DND-41 (cell line): ENCODE measurements at regions not wholly inside any gene's neighbourhood (a gene's known extent, or its start where the extent isn't known, plus 50 kb on each side); places are given as distances from the start of the nearest gene placed in this dataset.

Experiments used
- ATAC-seq: fragments of 200-7000 bp; cut with Tn5 transposase; 3 replicates; pipeline ENCODE4 v1.9.1; 2021; ENCODE audit warnings: low read depth; ENCODE audit not compliant: insufficient read depth
- DNase-seq: peaks from one replicate; pipeline ENCODE4 v3.0.0-alpha.2; 2020
- H2AFZ ChIP-seq: 2 replicates; pipeline ENCODE4 v1.6.0; 2012; ENCODE audit warnings: low read depth, low read length
- H3K27ac ChIP-seq: 2 replicates; pipeline ENCODE4 v1.5.1; 2012; ENCODE audit warnings: low read length, inconsistent platforms
- H3K27me3 ChIP-seq: fragments of 200-600 bp; sonication (generic); 2 replicates; pipeline ENCODE4 v1.6.0; 2012; ENCODE audit warnings: low read length, mild to moderate bottlenecking, inconsistent platforms; ENCODE audit not compliant: insufficient read depth, poor library complexity
- H3K36me3 ChIP-seq: 2 replicates; pipeline ENCODE4 v1.5.1; 2012; ENCODE audit warnings: low read length, inconsistent platforms; ENCODE audit not compliant: insufficient read depth
- H3K4me1 ChIP-seq: 2 replicates; pipeline ENCODE4 v1.5.1; 2012; ENCODE audit warnings: mild to moderate bottlenecking, low read length; ENCODE audit not compliant: insufficient read depth
- H3K4me2 ChIP-seq: 2 replicates; pipeline ENCODE4 v1.6.0; 2012; ENCODE audit warnings: mild to moderate bottlenecking, moderate library complexity, low read length, inconsistent platforms; ENCODE audit not compliant: insufficient read depth
- H3K4me3 ChIP-seq, 2 experiments: fragments of 200-600 bp in 1 of 2; shearing (Covaris generic) in 1 of 2; 2 replicates each; pipeline ENCODE4 v1.5.1; 2012 to 2016; ENCODE audit warnings: inconsistent platforms in 2 of 2, low read length in 2 of 2, mild to moderate bottlenecking in 2 of 2, low read depth in 1 of 2, moderate library complexity in 1 of 2
- H3K79me2 ChIP-seq: 2 replicates; pipeline ENCODE4 v1.6.0; 2012; ENCODE audit warnings: low read length, inconsistent platforms; ENCODE audit not compliant: insufficient read depth
- H3K9ac ChIP-seq: 2 replicates; pipeline ENCODE4 v1.6.0; 2012; ENCODE audit warnings: low read depth, mild to moderate bottlenecking, inconsistent platforms, low read length, moderate library complexity
- H3K9me3 ChIP-seq: 2 replicates; pipeline ENCODE4 v1.5.1; 2012; ENCODE audit warnings: low read length, moderate library complexity, mild to moderate bottlenecking, inconsistent platforms; ENCODE audit not compliant: insufficient read depth, severe bottlenecking
- H4K20me1 ChIP-seq: 2 replicates; pipeline ENCODE4 v1.6.0; 2012; ENCODE audit warnings: low read length; ENCODE audit not compliant: insufficient read depth
- EZH2 ChIP-seq: IDR thresholded peaks from 3 replicates; pipeline ENCODE4 v1.6.1; 2012; ENCODE audit warnings: borderline replicate concordance, low read depth, mild to moderate bottlenecking, moderate library complexity, low read length, inconsistent platforms; ENCODE audit not compliant: severe bottlenecking
- TF ChIP-seq, protein P1 (sequence below): IDR thresholded peaks from 2 replicates; pipeline ENCODE4 v1.5.1; 2012; ENCODE audit warnings: borderline replicate concordance, low read length, moderate library complexity, mild to moderate bottlenecking; ENCODE audit not compliant: poor library complexity, severe bottlenecking; ENCODE audit errors: extremely low read depth

DNA sequence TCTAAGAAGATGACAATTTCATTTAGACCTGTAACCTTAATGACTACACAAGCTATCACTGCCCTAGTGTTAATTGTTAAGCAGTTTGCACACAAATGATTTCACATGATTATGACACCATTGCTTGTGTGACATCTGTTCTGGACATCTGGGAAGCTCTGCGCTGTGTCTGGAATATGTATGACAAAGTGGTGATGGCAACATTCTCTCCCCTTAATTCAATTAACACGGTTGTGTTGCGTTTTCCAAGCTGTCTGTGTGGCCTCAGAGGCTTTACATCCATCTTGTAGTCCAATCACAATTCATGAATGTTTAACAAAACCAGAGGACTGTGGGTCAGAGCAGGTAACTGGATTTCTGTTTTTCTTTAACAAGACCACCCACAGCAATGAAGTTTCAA, 204.4 kb downstream of the COG6 start:
- no peaks in the 10 kb centered on the region for H3K79me2 ChIP-seq
- H3K4me1 ChIP-seq: no peaks in the 10 kb centered on the region
- H3K27me3 ChIP-seq: no peaks in the 10 kb centered on the region
- H3K9me3 ChIP-seq: no peaks in the 10 kb centered on the region
- DNase-seq (no peak), ATAC-seq (no peak)
- no peaks in the 10 kb centered on the region for H4K20me1 ChIP-seq
- TF ChIP-seq, protein P1, sequence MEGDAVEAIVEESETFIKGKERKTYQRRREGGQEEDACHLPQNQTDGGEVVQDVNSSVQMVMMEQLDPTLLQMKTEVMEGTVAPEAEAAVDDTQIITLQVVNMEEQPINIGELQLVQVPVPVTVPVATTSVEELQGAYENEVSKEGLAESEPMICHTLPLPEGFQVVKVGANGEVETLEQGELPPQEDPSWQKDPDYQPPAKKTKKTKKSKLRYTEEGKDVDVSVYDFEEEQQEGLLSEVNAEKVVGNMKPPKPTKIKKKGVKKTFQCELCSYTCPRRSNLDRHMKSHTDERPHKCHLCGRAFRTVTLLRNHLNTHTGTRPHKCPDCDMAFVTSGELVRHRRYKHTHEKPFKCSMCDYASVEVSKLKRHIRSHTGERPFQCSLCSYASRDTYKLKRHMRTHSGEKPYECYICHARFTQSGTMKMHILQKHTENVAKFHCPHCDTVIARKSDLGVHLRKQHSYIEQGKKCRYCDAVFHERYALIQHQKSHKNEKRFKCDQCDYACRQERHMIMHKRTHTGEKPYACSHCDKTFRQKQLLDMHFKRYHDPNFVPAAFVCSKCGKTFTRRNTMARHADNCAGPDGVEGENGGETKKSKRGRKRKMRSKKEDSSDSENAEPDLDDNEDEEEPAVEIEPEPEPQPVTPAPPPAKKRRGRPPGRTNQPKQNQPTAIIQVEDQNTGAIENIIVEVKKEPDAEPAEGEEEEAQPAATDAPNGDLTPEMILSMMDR: no peak
- no peak for TF ChIP-seq EZH2
- no peak overlapping the region for H3K9ac ChIP-seq
- no peak overlapping the region for H3K27ac ChIP-seq
- H2AFZ ChIP-seq: no peak overlapping the region
- H3K4me2 ChIP-seq: no peak overlapping the region
- H3K4me3 ChIP-seq: no peak overlapping the region
- H3K36me3 ChIP-seq: no peaks in the 10 kb centered on the region

DNA sequence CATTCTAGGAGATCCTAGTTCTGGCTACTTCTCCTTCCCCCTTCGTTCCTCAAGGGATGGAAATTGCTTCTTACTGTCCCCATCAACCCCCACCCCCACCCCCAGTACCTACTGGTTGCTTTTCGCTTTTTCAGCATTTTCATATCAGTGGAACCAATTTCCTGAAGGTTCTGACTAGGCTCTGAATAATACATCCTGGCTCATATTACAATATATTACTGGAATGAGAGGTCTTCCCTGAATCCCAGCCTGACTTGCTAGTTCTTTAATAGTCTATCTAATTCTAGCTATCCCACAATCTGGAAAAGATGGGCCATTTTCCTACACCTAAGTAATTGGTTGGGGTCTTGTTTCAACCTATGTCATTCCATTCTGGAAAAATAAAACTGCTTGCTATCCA, 207.4 kb downstream of the COG6 start:
- H3K9me3 ChIP-seq: no peaks in the 10 kb centered on the region

DNA sequence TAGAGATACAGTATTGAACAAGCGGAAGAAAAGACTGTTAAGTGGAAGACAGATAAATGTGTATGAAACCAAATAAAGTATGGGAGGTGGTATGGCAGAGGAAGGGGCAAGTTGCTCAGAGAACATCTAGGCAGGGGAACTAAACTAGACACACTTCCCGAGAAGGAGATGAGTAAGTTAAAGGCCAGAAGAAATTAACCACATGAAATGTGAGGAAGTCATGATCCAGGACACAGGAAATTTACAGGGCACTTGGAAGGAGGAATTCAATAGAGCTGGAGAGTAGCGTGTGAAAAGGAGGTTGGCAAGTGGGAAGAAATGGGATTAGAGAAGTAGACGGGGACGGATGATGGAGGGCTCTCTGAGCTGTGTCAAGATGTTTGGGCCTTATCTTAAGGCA, 208.8 kb downstream of the COG6 start:
- Histone ChIP-seq H3K27ac (no peak overlapping the region), H3K4me2 (no peak overlapping the region), H3K9ac (no peak overlapping the region), H3K4me3 (no peak overlapping the region), H4K20me1 (no peaks in the 10 kb centered on the region), H3K79me2 (no peaks in the 10 kb centered on the region), H3K36me3 (no peaks in the 10 kb centered on the region), H3K4me1 (no peaks in the 10 kb centered on the region), H3K27me3 (no peaks in the 10 kb centered on the region), H3K9me3 (no peaks in the 10 kb centered on the region), H2AFZ (no peak overlapping the region)
- TF ChIP-seq EZH2: no peak
- TF ChIP-seq, protein P1: no peak
- DNase-seq (no peak), ATAC-seq (no peak)

More for the DNA sequence above, 207.4 kb downstream of the COG6 start:
- no peak overlapping the region for H3K4me2 ChIP-seq
- TF ChIP-seq EZH2: no peak
- TF ChIP-seq, protein P1: no peak
- H3K27ac ChIP-seq: no peak overlapping the region
- no peak overlapping the region for H2AFZ ChIP-seq
- ATAC-seq: no peak
- H3K4me3 ChIP-seq: no peak overlapping the region
- H3K9ac ChIP-seq: no peak overlapping the region
- H3K79me2 ChIP-seq: no peaks in the 10 kb centered on the region
- no peaks in the 10 kb centered on the region for H3K27me3 ChIP-seq
- H3K4me1 ChIP-seq: no peaks in the 10 kb centered on the region
- no peak for DNase-seq
- no peaks in the 10 kb centered on the region for H4K20me1 ChIP-seq
- no peaks in the 10 kb centered on the region for H3K36me3 ChIP-seq

- H3K36me3 ChIP-seq: no peaks in the 10 kb centered on the region
- ATAC-seq: no peak
- H2AFZ ChIP-seq: no peak overlapping the region
- H3K9me3 ChIP-seq: no peaks in the 10 kb centered on the region
- no peak for DNase-seq
- no peak overlapping the region for H3K4me3 ChIP-seq
- no peaks in the 10 kb centered on the region for H4K20me1 ChIP-seq
- H3K9ac ChIP-seq: no peak overlapping the region
- H3K27me3 ChIP-seq: no peaks in the 10 kb centered on the region
- H3K27ac ChIP-seq: no peak overlapping the region
- H3K79me2 ChIP-seq: no peaks in the 10 kb centered on the region
- no peak overlapping the region for H3K4me2 ChIP-seq
- TF ChIP-seq, protein P1: no peak
- no peak for TF ChIP-seq EZH2
- no peaks in the 10 kb centered on the region for H3K4me1 ChIP-seq
These were observed 211.3 kb downstream of the COG6 start for GRCh38 chr13:39866722-39867121.
